Kidney tubule cell (primary cell): ENCODE measurements at regions not wholly inside any gene's neighbourhood (a gene's known extent, or its start where the extent isn't known, plus 50 kb on each side); places are given as distances from the start of the nearest gene placed in this dataset.

Source experiments
- DNase-seq: peaks from one replicate; pipeline ENCODE4 v3.0.0-alpha.2; 2018; ENCODE audit warnings: low spot score

GRCh38 chr3:21357241-21357640 lies 393.8 kb downstream of the ZNF385D start:
- no peak for DNase-seq

GRCh38 chr3:21356402-21356801 lies 394.6 kb downstream of the ZNF385D start:
- no peak for DNase-seq

DNA sequence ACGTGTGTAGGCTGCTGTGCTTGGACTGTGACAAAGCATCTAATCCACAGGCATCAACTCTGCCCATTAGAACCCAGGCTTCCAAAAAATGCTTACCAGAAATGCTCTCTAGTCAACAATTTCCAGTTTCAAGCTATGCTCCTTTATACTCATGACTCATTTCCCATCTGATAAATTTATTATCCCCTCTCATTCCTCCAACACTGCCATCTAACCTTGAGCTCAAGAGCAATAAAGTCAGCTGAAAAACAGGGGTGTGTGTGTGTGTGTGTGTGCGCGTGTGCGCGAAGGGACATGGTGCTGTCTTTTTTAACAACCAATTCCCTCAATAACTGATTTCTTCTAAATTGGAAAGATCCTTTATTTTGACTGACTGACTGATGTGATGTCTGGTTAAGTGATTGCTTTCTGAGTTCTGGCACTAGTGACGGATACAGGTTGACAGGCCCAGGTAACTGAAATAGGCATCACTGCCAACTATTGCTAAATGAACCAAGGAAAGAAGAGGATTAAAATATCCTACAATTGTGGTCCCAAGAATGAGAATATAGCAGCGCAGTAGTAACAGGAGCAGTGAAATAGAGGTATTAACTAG lies 405.5 kb downstream of the ZNF385D start:
- no peak for DNase-seq

GRCh38 chr3:21331857-21332256 lies 419.2 kb downstream of the ZNF385D start:
- DNase-seq: peak; percentile 13

- DNase-seq: peak; percentile 12
These were observed 419.7 kb downstream of the ZNF385D start for GRCh38 chr3:21331321-21331720.

- DNase-seq: peak; percentile 45
These were observed 420.7 kb downstream of the ZNF385D start for GRCh38 chr3:21330293-21330692.

- no peak for DNase-seq
These were observed 422.2 kb downstream of the ZNF385D start for GRCh38 chr3:21328711-21329390.

DNA sequence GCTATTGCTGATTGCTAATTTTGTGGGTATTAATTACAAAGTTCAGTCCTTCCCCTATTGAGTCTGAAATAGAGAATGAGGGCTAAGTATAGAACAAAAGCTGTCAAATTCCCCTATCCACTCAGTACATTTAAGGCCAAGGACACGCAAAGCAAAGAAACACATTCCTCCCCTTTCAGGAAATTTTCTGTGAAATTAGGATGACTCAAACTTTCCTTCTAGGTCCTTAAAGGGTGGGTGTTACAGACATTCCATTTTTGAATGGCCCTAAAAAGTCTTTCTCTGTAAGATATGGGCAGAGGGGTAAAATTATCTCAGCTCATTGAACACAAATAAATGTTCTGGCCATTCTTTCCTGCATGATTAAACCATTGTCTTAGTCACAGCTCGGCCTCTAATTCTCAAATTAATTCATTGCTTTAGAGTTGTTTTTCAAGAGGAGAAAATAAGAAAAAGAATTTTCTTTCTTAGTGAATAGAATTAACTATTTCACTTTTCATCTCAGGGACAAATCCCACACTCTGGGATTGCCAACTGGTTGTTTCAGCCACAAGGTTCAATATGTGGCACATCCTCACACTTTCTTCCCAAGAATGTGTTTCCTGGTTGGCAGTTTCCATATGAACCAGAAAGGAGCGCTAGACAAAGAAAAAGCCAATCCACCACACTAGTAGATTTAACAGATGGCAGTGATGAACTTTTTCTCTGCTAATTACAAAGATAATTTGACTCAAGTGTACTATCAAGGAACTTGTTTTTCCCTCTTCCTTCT lies 424.1 kb downstream of the ZNF385D start:
- DNase-seq: peak; percentile 19

DNA sequence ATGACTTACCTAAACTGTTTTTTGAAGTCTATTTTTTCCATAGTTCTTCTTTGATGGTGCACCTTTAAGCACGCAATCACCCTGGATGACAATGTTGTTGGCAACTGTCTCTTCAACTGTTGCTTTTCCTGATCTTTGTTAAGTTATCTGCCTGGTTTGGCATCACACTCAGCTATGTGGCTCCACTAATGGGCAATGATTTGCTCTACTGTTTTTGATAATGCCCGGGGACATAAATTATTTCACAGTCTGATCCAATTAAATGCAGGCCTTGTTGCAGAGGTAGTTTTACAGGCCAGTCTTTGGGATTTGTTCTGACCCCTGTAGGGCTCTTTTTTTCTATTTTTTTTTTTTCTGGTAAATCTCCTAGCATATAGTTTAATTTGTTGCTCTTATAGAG lies 436.3 kb downstream of the ZNF385D start:
- DNase-seq: no peak

DNA sequence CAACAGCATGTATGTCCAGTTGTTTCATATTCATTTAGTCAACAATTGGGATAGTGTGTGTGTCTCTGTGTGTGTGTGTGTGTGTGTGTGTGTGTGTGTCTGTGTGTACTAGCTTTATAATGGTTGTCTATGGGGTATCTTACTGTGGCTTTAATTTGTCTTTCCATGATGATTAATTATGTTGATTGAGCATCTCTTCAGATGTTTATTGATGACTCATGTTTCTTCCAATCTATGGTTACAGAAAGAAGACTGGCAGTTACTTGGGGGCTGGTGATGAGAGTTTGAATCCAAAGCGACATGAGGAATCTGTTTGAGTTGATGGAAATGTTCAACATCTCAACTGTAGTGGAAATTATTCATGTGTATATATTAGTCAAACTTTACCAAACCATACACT lies 440.1 kb downstream of the ZNF385D start:
- DNase-seq: no peak

DNA sequence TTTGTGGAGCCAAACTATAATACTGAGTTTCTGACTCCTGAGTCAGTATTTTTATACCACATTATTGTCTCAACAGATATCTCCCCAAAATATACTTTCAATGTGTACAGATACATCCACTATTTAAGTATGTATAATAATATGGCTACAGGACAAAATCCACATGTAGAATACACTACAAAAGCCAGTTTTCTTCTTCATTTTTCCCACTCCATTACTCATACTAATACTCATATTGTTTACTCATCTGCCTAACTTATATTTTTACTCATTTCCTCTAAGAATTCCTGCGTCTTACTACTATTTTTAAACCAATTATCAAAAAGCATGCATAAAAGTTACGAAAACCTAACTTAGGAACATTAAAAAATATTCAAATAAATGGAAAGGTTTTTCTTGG lies 440.8 kb downstream of the ZNF385D start:
- DNase-seq: no peak

DNA sequence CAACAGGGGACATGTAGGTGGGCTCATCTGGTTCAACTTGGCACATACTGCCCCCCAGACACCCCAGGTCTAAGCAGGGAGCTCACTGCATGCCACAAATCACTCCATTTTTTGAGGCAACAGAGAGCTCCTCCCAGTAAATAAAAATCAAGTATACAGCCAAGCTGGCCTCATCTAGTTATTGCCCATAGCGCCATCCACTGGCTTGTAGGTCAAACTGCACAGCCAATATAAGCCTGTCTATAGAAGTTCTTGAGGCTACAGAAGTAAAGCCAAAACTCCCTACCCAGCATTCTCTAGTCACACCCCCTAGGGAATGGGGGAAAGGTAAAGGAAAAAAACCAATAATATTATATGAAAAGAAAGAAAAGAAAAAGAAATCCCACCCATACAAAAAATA lies 453.7 kb downstream of the ZNF385D start:
- no peak for DNase-seq

GRCh38 chr3:21294768-21295167 lies 456.2 kb downstream of the ZNF385D start:
- peak; percentile 45 for DNase-seq

DNA sequence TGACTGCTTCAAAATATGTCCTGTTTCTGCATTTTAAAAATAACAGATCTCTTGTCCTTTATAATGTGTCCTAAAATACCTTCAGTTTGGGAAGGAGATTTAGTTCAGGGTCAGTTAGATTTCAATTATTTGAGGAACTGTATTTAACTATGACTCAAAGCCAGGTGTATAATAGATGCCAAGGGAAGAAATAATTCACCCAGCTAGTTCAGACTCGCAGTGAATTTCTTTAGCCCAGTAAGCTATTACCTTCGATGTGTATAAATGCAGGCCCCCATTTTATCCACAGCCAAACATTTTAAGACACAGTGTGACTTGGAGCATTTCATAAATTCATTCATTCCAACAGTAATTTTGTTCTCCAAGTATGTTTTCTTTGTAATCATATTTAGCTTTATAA lies 458.0 kb downstream of the ZNF385D start:
- DNase-seq: peak; percentile 27

DNA sequence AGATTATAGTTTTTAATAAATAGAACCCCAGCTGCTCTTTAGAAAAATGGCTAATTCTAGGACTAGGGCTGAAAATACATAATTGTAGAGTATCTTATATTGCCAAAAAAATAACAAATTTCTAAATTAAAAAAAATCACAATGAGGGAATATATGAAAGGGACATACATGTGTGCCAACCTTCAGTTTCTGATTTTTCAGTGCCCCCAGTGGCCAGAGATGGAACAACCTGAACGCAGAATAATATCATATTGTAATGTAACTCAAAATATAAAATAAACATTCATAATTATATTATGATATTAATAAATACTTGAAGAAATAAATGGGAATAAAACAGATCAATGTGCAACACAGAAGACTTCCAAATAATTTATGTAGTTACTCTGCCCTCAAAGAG lies 460.5 kb downstream of the ZNF385D start:
- DNase-seq: no peak

DNA sequence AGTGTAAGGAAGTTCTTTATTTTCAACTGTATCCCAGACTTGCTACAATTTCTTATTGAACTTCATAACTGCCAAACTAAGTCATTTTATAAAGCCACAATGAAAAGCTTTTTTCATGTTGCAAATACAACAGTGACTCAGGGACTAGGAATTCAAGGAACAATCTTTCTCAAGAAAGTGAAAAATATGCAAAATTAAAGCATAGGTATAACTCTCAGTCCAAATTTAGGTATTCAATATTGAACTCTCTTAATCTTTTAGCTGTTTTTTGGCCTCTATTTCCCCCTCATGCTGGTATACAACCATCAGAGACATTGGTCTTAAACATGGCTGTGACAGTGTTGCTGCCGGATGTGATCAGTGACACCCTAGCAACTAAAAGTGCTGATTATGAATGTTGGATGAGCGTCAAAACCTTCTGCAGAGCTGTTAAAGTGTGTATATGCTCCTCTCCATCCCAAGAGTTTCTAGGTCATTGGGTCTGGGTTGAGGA lies 476.9 kb downstream of the ZNF385D start:
- DNase-seq: no peak

- DNase-seq: no peak
These were observed 477.6 kb downstream of the ZNF385D start for GRCh38 chr3:21273259-21274025.

GRCh38 chr3:21271606-21272016 lies 479.4 kb downstream of the ZNF385D start:
- no peak for DNase-seq

DNA sequence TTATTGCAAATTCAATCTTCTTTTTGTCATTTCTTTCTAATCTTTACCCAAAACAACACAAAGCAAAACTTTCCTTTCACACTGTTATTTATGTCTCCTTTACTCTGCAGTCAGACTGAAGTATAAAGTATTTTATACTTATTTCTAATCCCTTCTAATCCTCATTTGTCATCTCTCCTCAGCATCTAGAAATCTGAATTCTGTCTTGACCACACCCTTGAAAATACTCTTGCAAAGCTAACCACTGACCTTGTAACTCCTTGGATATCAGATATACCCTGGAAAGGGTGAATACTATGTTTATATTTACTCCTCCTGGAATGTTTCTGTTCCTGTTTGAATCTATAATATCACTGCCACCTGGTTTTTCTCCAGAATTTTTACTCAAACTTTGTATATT lies 481.1 kb downstream of the ZNF385D start:
- DNase-seq: no peak

DNA sequence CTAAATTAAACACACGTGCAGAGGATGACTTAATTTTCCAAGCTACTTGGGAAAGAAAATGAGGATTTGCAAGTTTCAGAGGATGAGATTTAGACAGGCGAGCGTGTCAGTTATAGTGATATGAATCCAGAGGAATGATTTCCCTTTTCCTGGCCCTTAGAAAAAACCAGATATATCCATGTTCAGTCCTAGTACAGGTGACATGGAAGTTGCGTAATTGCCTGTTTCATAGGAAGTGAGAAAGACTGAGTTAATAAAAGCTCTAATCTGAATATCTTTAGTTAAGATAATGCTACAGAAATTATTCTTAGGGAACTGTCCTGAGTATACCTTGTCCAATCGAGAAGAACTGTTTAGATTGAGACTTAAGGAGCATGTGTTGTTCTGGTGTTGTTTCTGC lies 490.5 kb downstream of the ZNF385D start:
- no peak for DNase-seq

DNA sequence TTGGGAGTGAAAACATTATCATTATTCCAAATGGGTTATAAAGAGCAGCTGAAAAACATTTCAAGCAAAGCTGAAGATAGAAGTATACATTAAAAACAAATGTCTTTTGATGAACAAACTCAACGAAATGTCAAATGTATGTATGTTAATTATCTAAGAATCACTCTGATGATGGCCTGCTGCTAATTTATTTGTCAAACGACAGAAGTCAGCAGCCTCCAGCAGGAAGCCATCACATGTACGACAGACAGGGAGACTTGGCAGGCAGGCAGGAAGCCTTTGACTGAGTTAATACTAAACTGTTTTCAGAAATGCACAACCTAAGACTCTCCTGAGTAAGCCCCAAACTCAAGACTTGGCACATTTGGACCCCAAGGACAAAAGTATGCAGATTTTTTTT lies 491.1 kb downstream of the ZNF385D start:
- DNase-seq: peak; percentile 21

- no peak for DNase-seq
These were observed 494.1 kb downstream of the ZNF385D start for GRCh38 chr3:21256932-21257331.
